ENCODE measurements at regions not wholly inside any gene's neighbourhood (a gene's known extent, or its start where the extent isn't known, plus 50 kb on each side); places are given as distances from the start of the nearest gene placed in this dataset.

DNA sequence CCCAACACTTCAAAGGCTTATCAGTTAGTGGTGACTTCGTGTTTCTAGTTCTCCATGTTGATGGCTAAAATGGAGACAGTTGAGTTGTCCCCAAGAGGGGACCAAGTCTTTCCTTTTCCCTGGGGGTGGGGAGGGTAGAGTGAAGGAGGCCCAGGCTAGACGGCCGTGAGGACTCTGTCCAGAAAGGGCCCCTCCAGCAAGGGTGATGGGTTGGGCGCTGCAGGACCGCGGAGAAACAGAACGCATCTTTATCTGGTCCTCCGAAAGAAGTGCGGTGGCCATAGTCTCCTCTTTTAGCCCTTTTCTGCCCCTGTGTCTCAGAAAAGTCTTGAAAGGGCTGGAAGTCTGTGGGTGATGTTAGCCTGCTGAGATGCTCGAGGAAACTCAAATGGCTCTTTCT, 153.2 kb downstream of the GLI2 start:
- no peaks in the 10 kb centered on the region for H3K9me3 ChIP-seq
- H3K27ac ChIP-seq: no peak overlapping the region
- CTCF ChIA-PET: no interaction called here
- POLR2A ChIA-PET: no interaction called here
- 97% methylated on average over 10 of the region's 10 CpGs for WGBS (ENCODE audit: missing lambda C conversion rate)
- H3K4me3 ChIP-seq: no peak overlapping the region
- TF ChIP-seq HOXB13 (CRISPR knock-in tag; IDR thresholded peaks at IDR 0.05; ENCODE audit: low read depth): no peak
- ATAC-seq (no peak), DNase-seq (ENCODE audit: low read depth in 1 of 2, low spot score in 1 of 2) (no peak), FAIRE-seq (no peak)
- H3K4me1 ChIP-seq: peaks cover 25% of the 10 kb centered on the region
- no peak overlapping the region for H3K4me2 ChIP-seq

DNA sequence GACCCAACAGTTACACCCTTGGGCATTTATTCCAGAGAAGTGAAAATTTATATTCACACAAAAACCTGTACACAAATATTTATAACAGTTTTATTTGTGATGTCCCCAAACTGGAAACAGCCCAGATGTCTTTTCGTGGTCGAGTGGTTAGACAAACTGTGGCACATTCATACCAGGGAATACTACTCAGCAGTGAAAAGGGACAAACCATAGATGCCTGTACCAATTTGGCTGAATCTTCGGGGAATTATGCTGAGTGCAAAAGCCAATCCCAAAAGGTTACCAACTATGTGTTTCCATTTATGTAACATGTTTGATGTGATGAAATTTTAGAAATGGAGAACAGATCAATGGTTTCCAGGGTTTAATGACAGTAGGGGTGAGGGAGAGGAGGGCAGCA, 154.3 kb downstream of the GLI2 start:
- FAIRE-seq: no peak
- Histone ChIP-seq H3K4me2 (no peak overlapping the region), H3K4me3 (no peak overlapping the region), H3K4me1 (peaks cover 29% of the 10 kb centered on the region), H3K9me3 (no peaks in the 10 kb centered on the region), H3K27ac (no peak overlapping the region)
- no peak for DNase-seq (ENCODE audit: low read depth in 1 of 2, low spot score in 1 of 2)
- CTCF ChIA-PET: interaction anchor here (0.9 kb wide), 1 partner anchor 15 kb away, joined by 3 read pairs; no protein-coding TSS in a partner anchor
- 93% methylated on average over 3 of the region's 3 CpGs for WGBS (ENCODE audit: missing lambda C conversion rate)
- ATAC-seq: no peak
- TF ChIP-seq, protein P1, sequence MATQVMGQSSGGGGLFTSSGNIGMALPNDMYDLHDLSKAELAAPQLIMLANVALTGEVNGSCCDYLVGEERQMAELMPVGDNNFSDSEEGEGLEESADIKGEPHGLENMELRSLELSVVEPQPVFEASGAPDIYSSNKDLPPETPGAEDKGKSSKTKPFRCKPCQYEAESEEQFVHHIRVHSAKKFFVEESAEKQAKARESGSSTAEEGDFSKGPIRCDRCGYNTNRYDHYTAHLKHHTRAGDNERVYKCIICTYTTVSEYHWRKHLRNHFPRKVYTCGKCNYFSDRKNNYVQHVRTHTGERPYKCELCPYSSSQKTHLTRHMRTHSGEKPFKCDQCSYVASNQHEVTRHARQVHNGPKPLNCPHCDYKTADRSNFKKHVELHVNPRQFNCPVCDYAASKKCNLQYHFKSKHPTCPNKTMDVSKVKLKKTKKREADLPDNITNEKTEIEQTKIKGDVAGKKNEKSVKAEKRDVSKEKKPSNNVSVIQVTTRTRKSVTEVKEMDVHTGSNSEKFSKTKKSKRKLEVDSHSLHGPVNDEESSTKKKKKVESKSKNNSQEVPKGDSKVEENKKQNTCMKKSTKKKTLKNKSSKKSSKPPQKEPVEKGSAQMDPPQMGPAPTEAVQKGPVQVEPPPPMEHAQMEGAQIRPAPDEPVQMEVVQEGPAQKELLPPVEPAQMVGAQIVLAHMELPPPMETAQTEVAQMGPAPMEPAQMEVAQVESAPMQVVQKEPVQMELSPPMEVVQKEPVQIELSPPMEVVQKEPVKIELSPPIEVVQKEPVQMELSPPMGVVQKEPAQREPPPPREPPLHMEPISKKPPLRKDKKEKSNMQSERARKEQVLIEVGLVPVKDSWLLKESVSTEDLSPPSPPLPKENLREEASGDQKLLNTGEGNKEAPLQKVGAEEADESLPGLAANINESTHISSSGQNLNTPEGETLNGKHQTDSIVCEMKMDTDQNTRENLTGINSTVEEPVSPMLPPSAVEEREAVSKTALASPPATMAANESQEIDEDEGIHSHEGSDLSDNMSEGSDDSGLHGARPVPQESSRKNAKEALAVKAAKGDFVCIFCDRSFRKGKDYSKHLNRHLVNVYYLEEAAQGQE (IDR thresholded peaks at IDR 0.05): no peak
- TF ChIP-seq GATA3 (IDR thresholded peaks at IDR 0.05; ENCODE audit: borderline replicate concordance) (no peak), SMC3 (IDR thresholded peaks at IDR 0.05) (no peak), ZC3H11A (IDR thresholded peaks at IDR 0.05) (no peak), CEBPB (IDR thresholded peaks at IDR 0.05) (no peak), RCOR1 (IDR thresholded peaks at IDR 0.05; ENCODE audit: low read depth, low read length) (no peak)
- TF ChIP-seq, protein P2, sequence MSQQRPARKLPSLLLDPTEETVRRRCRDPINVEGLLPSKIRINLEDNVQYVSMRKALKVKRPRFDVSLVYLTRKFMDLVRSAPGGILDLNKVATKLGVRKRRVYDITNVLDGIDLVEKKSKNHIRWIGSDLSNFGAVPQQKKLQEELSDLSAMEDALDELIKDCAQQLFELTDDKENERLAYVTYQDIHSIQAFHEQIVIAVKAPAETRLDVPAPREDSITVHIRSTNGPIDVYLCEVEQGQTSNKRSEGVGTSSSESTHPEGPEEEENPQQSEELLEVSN (IDR thresholded peaks at IDR 0.05; ENCODE audit: borderline replicate concordance, low read depth): no peak
- POLR2A ChIA-PET: no interaction called here

DNA sequence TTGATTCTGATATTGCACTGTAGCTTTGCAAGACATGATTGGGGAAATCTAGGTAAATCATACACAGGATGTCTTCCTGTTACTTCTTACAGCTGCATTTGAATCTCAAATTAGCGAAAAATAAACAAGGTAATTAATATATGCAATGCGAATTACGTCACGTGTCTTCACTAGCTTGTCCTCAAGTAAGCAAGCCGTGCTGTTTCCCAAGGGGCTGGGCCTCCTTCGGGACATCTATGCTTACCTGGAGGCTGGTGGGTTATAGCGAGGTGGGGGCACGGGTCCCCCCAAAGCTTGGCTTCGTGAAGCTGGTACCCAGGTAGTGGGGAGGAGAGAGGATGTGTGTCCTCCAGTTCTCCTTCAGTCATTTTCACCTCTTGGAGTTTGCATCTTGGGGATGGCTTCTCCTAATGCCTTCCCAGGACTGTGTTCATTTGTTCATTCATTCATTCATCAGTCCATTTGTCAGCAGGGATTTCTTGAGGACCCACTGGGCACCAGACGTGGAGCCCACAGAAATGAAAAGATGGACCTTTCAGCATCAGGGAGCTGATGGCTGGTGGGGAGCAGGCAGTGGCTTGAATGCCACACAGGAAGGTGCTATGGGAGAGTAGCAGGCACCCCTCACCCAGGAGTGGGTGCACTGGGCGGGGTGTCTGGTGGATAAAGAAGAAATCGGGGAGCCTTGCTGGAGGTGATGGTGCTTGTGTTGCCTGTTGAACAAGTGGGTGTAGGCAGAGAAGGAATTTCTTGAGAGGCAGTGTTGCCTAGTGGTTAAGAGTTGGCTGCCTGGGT, 155.1 kb downstream of the GLI2 start:
- ChIA-PET CTCF (interaction anchor here (0.9 kb wide), 1 partner anchor 16 kb away, joined by 3 read pairs; no protein-coding TSS in a partner anchor), POLR2A (no interaction called here)
- Histone ChIP-seq H3K4me2 (no peak overlapping the region), H3K27ac (no peak overlapping the region), H3K4me3 (no peak overlapping the region), H3K4me1 (peaks cover 23% of the 10 kb centered on the region), H3K9me3 (no peaks in the 10 kb centered on the region)
- WGBS (ENCODE audit: missing lambda C conversion rate): 89% methylated on average over 12 of the region's 12 CpGs
- no peak for ATAC-seq
- DNase-seq (ENCODE audit: low read depth in 1 of 2, low spot score in 1 of 2): no peak
- no peak for FAIRE-seq
- no peak for TF ChIP-seq POLR2A (IDR thresholded peaks at IDR 0.05; ENCODE audit: low read length)
- TF ChIP-seq RFX5 (IDR thresholded peaks at IDR 0.05): no peak
- TF ChIP-seq FOSB (CRISPR knock-in tag; IDR thresholded peaks at IDR 0.05): no peak
- TF ChIP-seq TP53 (CRISPR knock-in tag; IDR thresholded peaks at IDR 0.05): no peak
- TF ChIP-seq CEBPB (IDR thresholded peaks at IDR 0.05): no peak
- TF ChIP-seq RNF2 (IDR thresholded peaks at IDR 0.05; ENCODE audit: borderline replicate concordance, low read depth): no peak
- TF ChIP-seq, protein P3, sequence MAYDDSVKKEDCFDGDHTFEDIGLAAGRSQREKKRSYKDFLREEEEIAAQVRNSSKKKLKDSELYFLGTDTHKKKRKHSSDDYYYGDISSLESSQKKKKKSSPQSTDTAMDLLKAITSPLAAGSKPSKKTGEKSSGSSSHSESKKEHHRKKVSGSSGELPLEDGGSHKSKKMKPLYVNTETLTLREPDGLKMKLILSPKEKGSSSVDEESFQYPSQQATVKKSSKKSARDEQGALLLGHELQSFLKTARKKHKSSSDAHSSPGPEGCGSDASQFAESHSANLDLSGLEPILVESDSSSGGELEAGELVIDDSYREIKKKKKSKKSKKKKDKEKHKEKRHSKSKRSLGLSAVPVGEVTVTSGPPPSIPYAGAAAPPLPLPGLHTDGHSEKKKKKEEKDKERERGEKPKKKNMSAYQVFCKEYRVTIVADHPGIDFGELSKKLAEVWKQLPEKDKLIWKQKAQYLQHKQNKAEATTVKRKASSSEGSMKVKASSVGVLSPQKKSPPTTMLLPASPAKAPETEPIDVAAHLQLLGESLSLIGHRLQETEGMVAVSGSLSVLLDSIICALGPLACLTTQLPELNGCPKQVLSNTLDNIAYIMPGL (CRISPR knock-in tag; IDR thresholded peaks at IDR 0.05; ENCODE audit: borderline replicate concordance): no peak
- no peak for TF ChIP-seq TFCP2L1 (CRISPR knock-in tag; IDR thresholded peaks at IDR 0.05)
- TF ChIP-seq, protein P2 (IDR thresholded peaks at IDR 0.05; ENCODE audit: borderline replicate concordance, low read depth): no peak
- TF ChIP-seq MYC (IDR thresholded peaks at IDR 0.05; ENCODE audit: borderline replicate concordance, low read length): no peak
- TF ChIP-seq RCOR1 (IDR thresholded peaks at IDR 0.05; ENCODE audit: low read depth, low read length): no peak
